Activated CD4-positive, CD25-positive, alpha-beta regulatory T cell (primary cell): ENCODE measurements at regions not wholly inside any gene's neighbourhood (a gene's known extent, or its start where the extent isn't known, plus 50 kb on each side); places are given as distances from the start of the nearest gene placed in this dataset.

Source experiments
- DNase-seq, 4 experiments: peaks; one replicate each; lab custom pipeline; 2025; lab: John Stamatoyannopoulos, UW

DNA sequence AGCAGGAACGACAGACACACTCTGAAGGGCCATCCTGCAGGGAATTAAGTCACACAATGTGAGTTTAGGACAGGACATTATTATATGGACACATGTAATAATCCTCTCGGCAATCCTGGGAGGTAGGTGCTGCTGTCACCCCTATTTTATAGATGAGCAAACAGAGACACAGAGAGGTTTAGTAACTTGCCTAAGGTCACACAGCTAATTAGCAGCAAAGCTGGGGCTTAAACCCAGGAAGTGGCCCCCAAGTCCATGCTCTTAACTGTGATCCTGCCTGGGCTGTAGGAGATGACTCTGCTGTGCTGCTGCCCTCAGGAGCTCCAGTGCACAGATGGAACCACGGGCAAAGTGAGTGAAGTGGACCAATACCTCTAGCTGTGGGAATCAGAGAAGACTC is 660.0 kb downstream of the PTPRU start:
- no peak for DNase-seq

DNA sequence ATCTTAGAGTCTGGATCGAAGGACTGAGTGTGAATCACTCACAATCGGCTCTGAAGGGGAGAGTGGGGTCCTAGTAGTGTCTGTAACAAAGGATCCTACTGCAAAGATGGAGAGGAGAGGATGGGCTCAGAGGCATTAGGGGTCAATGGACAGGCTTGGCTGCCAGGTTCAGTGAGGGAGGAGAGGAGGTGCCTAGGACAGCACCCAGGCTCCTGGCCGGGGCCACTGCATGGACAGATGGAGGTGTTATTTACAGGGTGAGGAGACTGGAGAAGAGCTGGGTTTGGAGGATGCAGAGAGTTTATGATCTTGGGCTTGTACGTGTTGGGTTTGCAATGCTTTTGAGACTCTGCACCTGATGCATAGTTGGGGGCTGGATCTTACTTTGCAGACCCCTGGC is 658.9 kb downstream of the PTPRU start:
- DNase-seq = no peak

DNA sequence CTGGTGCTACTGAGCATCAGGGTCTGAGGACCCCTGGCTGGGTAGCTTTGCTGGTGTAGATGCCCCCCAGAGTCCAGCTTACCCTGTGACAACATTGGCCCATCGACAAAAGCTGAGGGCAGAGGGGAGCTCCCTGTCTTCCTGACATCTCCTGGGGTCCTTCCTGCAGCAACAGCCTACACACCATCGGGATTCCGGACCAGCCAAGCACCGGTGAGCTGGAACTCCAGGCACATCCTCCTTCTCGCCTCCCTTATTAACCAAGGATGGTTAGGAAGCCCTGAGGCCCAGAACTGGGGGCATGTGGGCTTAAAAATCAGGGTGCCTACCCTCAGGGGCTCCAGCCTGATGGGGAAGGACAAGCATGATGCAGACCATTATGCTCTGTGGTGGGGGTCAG is 658.0 kb downstream of the PTPRU start:
- no peak for DNase-seq

DNA sequence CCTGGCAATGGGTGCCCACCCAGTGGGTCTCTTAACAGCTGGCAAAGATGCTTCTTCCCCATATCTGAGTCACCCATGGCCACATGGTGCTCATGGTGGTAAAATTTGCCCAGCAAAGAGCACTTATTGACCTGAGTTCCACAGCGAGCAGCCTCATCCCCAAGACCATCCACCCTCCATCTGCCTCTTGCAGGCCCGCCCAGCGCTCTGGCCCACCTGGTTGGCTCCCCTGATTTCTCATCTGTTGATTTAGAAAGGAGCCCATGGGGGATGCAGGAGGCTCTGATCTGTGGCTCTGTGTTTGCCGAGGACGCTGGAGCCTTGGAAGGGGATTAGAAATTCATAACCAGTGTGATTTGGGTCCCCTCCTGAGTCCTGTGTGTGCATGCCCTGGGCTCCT is 657.5 kb downstream of the PTPRU start:
- no peak for DNase-seq

DNA sequence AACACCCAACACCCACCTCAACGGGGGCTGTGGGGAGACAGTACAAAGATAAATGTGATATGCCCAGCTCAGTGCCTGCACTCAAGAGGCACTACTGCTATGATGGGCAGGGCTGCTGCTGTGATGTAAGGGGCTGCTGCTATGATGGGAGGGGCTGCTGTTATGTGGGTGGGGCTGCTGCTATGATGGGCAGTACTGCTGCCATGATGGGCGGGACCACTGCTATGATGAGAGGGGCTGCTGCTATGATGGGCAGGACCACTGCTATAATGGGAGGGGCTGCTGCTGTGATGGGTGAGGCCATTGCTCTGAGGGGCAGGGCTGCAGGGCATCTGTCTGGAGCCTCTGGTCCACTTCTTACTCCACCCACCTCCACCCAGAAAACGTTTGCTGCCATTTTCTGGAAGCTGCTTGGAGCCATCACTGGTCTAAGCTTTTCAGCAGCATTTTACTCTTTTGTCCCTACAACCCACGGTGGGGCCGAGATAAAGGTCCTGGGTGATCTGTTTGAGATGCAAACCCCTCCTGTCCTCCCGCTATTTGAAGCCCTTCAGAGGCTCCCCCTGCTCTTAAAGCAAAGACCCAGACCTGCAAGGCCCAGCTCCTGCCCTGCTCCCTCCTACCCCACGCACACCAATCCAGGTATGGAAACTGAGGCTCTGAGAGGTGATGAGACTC is 656.9 kb downstream of the PTPRU start:
- DNase-seq = no peak

DNA sequence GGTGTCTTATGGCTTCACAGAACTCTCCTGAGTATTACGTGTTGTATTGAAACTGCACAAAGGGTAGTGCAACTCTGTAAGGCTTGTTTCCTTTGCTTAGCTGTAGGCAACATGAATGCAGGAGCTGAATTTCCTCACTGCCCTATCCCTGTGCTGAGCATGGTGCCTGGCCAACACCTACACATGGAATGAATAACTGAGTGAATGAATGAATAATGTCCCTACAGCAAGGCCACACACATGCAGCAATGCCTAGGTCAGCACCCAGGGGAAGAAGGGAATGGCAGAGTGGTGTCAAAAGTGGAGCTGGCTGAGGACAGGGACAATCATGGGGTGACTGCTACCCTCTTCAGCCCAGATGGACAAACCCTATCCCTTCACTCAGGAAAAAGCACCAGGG is 655.9 kb downstream of the PTPRU start:
- DNase-seq = no peak

DNA sequence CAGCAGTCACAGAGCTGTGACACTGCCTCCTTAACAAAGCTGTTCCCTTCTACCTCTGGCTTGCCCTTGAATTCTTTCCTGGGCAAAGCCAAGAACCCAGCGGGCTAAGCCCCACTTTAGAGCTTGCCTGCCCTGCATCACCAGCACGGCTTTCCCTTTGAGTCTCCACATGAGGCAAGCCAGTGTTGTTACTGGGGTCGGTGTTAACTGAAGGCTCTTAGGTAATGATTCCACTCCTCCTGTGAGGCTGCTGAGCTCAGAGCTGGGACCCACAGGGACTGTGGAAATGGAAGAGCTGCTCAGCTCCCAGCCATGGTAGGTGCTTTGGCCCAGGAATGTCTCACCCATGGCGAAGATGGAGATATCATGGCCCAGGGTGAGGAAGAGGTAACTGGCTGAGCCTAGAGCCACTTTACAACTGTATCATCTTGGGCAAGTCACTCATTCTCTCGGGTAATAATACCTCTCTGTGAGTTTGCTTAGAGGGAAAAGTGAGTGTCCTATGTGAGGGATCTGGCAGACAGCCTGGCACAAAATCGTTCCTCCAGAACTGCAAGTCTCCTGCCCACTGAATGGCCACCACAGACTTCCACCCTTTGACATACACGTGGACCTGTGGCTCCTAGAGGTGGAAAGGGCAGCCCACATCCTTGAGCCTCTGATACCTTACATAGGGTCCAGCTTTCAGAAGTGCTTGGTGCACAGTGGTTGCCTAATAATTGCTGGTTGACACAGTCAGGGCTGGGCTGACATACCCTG is 654.1 kb downstream of the PTPRU start:
- no peak for DNase-seq

DNA sequence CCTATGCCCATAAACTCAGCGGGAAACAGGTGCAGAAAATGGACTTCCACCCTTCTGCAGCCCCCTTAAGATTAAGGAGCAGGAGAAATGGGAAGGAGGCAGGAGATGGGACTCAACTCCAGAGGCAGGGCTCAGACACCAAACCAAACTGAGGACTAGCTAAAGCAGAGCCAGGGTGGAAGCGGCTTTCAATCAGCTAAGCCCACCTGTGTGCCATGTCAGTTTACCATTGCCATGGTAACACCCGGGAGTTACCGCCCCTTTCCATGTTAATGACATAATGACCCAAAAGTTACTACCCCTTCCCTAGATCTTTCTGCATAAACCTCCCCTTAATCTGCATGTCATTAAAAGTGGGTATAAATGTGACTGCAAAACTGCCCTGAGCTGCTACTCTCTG is 653.5 kb downstream of the PTPRU start:
- DNase-seq = no peak

DNA sequence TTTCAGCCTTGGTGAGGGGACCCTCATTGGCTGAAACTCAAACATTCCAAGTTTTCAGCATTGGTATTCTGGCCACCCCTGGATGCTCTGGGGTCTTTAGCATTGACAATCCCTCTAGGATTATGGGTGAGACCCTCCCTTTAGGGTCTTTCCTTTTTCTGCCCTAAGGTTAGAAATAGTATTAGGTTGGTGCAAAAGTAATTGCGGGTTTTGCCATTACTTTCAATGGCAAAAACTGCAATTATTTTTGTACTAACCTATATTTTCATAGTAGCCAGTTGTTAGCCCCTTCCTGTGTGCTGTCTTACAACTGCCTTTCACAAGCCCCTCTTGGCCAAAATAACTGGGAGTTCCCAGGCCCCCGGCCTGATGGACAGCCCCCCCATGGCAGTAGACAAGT is 648.4 kb downstream of the PTPRU start:
- no peak for DNase-seq

DNA sequence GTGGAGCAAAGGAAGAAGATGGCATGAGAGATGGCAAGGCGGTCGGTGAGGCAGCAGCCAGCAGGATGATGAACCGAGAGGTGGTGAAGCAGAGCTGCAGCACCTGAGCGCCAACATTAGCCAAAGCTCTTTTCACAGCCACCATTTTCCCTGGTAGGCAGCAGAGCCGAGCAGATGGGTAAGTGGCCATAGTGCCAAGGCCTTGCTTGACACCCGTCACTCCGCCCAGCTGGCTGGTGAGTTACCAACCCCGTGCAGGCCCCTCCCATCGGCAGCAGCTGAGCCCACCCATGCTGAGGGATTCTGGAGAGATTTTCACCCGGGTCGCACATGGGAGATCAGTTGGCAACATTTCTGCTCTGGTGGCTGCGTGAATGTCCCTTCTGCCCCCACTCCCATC is 647.7 kb downstream of the PTPRU start:
- DNase-seq = no peak

DNA sequence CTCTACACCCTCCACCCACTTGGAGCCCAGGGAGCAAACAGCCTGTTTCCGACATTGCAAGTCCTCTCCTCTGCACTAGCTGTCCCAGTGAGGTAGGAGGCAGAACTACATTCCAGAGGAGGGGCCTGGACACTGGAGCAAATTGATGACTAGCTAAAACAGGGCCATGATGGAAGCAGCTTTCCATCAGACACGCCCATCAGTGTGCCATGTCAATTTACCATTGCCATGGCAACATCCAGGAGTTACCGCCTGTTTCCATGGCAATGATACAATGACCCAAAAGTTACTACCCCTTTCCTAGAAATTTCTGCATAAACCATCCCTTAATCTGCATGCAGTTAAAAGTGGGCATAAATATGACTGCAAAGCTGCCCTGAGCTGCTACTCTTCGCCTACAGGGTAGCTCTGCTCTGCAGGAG is 647.1 kb downstream of the PTPRU start:
- DNase-seq = no peak

DNA sequence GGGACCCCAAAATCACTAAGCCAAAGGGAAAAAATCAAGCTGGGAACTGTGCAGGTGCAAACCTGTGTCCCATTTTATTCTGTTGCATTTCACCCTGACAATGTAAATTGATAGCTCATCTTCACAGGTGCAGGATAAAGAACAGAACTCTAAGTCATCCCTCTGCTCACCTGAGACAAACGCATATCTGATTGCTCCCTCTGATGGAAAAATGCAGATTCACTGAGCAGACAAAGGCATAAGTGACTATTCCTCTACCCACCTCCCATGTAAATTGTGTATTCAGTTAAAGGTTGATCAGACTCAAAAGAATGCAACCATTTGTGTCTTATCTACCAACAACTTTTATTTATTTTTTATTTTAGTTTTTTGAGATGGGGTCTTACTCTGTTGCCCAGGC is 644.2 kb downstream of the PTPRU start:
- DNase-seq = no peak

DNA sequence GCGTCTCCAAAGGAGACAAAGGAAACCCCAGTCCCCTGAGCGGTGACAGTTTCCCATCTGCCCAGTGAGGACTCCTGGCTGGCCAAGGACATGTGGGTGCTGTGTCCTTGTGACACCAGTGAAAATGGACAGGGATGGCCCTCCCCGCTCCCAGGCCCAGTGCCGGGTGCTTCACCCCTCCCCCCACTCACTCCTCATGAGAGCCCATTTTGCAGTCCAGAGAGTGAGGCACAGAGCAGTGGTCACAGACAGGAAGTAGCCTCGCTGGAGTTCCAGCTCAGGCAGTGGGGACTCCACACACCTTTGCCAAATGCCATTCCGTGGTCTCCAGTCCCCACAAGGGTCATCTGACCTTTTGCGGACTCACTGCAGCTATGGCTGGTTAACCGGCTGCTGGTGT is 642.9 kb downstream of the PTPRU start:
- DNase-seq = no peak

DNA sequence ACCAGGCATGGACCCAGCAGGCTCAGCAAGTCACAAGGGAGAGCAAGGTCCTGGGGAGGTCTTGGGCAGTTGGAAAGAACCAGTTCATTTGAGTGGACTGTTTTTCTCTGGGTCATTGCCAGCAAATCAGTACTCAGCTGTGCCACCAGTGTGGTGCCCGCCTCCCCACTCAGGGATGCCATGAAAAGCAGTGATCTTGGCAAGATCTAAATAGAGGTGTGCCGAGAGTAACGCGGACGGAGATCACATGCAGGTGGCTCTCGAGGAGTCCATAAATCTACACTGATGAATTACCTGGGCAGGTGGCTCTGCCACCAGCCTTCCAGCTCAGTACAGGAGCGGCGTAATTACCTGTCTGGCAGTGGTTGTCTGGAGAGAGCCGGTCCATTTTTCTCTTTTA is 642.2 kb downstream of the PTPRU start:
- DNase-seq = no peak

DNA sequence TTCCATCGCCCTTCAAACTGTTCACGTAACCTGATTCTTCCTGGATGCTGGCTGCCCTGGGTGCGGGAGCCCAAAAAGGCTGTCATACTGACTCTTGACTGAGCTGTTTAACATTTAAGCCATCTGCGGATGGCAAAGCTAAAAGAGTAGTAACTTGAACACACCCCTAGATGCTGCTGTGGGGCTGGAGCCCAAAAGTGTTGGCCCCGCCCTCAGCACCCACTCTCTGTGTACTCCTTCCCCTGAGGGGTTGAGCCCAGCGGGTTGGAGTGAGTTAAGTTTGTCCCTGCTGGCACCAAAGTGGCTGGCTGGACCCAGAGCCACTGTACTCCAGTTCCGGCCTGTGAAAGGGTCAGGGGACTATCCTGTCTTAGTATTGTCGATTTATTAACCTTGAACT is 640.6 kb downstream of the PTPRU start:
- no peak for DNase-seq

DNA sequence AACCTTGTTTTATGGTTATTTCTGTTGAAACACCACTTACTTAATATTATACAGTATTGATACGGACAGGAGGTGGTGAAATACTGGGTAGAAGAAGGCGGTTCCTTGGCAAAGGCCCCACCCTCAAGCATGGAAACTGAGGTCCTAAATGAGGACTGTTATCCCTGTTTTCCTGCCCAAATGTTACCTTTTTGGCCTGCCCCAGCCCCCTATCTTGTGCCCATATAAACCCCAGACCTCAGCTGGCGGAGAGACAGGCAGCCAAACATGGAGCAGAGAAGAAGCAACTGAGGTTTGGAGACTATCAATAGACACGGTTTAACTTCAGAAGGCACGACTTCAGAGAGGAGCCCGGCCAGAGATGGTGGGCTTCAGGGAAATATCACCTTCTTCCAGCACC is 640.1 kb downstream of the PTPRU start:
- no peak for DNase-seq

DNA sequence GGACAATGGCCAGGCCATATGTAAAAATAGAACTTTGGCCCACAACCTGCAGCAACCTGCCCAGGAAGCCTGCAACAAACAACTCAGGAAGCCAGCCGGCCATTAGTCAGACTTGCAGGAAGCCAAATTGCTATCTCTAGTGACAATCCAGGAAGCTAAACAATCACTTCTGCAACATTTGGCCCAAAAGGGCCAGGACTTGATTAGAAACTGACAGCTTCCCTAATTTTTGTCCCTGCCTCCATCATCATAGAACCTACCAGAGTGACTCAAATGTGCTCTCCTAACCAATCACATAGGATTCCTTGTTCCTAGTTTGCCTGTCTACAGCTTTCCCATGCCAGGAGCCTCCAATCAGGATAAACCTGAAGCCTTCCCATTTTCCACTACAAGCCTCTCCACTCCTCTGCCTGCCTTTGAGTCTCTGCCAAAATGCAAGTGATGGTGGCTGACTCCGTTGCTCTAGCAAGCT is 639.3 kb downstream of the PTPRU start:
- DNase-seq = no peak

DNA sequence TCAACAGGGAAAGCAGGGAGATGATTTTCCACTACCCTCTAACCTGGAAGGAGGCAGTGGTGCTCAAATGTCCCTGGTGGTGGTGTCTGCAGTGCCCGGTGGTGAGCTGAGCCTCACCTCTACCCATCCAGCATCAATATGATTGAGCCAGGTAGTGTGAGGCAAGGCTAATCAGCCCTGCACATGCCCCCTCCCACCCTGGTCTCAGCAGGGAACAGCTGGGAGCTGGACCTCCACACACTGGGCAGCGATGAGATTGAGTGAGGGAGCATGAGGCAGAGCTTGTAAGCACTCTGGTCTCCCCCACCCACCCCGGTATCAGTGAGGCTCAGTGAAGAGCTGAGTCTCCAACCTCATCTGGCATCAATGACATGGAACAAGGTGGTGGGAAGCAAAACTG is 634.3 kb downstream of the PTPRU start:
- DNase-seq = no peak

DNA sequence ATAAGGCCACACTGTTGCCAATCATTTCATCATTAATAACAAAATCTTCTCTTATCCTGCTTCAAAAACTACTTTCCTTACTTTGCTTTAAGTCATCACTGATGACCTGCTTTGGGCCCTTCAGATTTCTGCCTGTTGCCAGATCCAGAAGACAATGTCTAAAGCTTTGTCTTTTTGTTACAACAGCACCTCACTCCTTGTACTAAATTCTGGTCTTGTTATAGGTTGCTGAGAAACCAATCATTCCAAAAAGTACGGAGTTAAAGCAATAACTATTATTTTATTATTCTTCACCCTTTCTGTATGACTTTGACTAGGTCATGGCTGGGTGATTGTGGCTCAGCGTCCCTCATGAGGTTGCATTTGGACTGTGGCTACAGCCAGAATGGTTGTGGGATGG is 633.5 kb downstream of the PTPRU start:
- no peak for DNase-seq

DNA sequence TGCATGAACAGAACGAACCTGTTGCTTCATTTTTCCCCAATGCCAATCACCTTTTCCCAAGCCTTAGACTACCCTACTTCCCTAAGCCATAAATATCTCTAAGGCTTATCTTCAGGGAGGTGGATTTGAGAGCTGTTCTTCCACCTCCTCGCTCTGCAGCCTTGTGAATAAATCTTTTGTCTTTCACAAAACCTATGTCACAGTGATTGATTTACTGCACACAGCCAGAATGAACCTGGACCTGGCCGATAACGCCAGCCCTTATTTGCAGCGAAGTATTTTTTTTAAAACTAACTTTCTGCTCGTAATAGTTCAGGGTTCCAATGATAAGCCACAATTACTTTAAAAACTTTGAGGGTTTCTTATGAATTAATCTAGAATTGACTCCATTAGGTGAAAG is 632.6 kb downstream of the PTPRU start:
- DNase-seq = no peak

DNA sequence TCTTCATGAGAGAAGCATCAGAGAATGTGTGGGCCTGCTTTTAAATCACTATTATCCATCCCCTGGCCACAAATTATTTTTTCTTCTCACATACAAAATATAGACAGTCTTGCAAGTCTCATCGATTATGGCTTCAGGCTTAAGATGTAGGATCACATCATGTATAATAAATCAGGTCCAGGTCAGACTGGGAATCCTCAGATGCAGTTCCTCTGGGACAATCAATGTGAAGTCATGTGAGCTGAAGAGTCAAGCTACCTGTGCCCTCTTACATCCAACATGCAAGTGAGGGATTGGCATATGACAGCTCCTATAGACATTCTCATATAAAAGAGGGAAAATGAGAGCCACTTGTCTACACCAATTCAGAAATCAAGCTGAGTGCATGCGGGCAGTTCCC is 631.8 kb downstream of the PTPRU start:
- DNase-seq = no peak

DNA sequence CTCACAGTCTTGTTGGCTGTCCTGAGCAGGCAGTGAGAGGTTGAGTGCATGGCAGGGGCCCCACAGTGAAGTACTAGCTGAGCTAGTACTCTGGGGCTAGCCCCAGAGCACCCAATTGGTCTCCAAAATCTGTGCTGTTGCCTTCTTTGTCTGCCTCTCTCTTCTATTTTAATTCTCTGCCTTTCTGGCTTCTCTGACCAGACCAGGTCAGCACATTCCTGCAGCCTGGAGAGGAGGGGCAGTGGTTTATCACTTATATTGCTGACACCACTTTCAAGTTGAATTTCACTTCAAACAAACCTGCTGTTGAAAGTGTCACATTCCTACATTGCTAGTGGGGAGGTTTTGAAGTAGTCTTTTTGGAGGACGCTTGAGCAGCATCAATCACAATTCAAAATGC is 628.7 kb downstream of the PTPRU start:
- DNase-seq = no peak

DNA sequence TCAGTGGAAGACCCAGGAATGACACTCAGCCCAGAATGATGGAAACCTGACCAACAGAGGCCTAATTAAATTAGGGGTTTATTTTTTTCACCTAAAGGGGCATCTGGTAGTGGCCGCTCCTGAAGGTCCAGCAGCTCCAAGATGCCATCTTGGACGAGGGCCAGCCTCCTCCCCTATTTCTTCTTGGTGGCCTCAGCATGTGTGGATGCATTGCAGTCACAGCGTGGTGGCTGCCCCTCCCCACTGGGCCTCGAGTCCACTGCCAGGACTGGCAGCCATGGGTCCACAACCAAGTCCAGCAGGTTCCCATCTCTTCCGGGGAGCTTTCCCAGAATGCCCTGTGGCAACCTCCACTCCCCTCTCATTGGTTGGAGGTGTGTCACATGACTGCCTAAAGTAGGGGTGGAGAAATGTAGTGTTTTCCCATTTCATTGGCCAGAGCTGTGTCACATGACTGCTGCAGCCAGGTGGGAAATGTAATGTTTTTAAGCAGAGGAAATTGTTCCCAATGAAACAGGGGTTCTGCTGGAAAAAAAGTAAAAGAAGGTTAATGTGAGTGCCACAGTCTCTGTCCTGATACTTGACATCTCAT is 628.2 kb downstream of the PTPRU start:
- no peak for DNase-seq

DNA sequence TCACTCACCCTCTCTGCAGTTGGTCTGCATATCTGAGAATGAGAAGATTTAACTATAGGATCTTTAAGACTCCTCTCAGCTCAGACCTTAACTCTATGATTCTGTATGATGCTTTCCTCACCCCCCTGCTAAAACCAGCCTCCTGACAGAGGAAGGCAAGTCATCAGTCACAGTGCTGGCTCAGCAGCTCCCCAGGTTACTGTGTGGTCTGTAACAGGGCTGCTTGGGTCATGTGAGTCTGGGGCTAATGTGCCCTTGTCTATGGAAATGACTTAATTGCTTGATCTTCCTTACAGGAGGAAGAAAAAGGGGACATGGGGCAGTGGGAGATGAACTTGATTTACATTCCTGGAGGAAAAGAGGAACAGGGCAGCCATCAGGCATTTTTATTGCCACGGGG is 625.6 kb downstream of the PTPRU start:
- no peak for DNase-seq
